ENCODE measurements at regions not wholly inside any gene's neighbourhood (a gene's known extent, or its start where the extent isn't known, plus 50 kb on each side); places are given as distances from the start of the nearest gene placed in this dataset.
"Not testable (repeated sequence)": the region's sequence is repeated elsewhere in the genome, so short reads cannot be mapped to it uniquely, and the experiment has no call there.

DNA sequence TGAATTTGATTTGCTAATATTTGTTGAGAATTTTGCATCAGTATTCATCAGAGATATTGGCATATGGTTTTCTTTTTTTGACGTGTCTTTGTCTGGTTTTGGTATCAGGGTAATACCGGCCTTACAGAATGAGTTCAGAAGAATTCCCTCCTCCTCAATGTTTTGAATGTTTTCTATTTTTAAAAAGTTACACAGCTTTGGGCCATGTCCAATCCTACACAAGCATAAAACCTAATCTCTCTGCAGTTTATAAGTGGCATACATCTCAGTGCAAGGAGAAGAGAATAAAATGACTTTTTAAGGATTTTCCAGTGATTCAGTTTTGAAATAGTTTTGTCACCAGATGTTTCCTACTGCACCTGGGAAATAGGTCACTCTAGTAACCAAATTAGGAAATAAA, 185.5 kb downstream of the COL12A1 start:
- intact Hi-C loops (cut with DNase I): no loop called here
- Histone ChIP-seq H3K27ac (no peak overlapping the region), H3K4me3 (no peak overlapping the region), H3K27me3 (no peaks in the 10 kb centered on the region), H3K4me1 (no peaks in the 10 kb centered on the region), H3K36me3 (no peaks in the 10 kb centered on the region), H3K9me3 (no peaks in the 10 kb centered on the region)
- TF ChIP-seq POLR2A (IDR thresholded peaks at IDR 0.05) (no peak), POLR2AphosphoS5 (IDR thresholded peaks at IDR 0.05; ENCODE audit: insufficient read depth in 1 of 2, low read depth in 1 of 2) (no peak)
- TF ChIP-seq, protein P1, sequence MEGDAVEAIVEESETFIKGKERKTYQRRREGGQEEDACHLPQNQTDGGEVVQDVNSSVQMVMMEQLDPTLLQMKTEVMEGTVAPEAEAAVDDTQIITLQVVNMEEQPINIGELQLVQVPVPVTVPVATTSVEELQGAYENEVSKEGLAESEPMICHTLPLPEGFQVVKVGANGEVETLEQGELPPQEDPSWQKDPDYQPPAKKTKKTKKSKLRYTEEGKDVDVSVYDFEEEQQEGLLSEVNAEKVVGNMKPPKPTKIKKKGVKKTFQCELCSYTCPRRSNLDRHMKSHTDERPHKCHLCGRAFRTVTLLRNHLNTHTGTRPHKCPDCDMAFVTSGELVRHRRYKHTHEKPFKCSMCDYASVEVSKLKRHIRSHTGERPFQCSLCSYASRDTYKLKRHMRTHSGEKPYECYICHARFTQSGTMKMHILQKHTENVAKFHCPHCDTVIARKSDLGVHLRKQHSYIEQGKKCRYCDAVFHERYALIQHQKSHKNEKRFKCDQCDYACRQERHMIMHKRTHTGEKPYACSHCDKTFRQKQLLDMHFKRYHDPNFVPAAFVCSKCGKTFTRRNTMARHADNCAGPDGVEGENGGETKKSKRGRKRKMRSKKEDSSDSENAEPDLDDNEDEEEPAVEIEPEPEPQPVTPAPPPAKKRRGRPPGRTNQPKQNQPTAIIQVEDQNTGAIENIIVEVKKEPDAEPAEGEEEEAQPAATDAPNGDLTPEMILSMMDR (IDR thresholded peaks at IDR 0.05): no peak
- DNase-seq (ENCODE audit: extremely low spot score in 2 of 2): no peak

DNA sequence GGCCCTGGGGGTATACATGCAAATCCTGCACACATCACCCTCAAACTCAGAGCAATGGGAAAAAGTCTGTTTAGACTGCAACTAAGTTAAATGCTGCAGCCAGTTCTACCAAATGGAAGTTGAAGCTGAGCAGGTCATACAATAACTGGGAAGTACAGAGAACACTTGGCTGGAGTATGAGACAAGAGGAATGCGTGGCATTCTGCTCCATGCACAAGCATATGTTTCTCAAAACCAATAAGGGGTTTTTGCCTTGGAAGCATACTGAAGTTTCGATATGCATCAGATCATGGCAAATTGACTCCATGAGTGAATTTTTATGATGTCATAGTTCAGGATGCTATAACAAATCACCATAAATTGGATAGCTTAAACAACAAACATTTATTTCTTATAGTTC, 193.8 kb downstream of the COL12A1 start:
- Histone ChIP-seq H3K4me1 (no peaks in the 10 kb centered on the region), H3K36me3 (no peaks in the 10 kb centered on the region), H3K4me3 (no peak overlapping the region), H3K27me3 (no peaks in the 10 kb centered on the region), H3K27ac (no peak overlapping the region), H3K9me3 (no peaks in the 10 kb centered on the region)
- intact Hi-C loops (cut with DNase I): no loop called here
- TF ChIP-seq POLR2A (IDR thresholded peaks at IDR 0.05) (no peak), POLR2AphosphoS5 (IDR thresholded peaks at IDR 0.05; ENCODE audit: insufficient read depth in 1 of 2, low read depth in 1 of 2) (no peak)
- TF ChIP-seq, protein P1 (IDR thresholded peaks at IDR 0.05): no peak
- no peak for DNase-seq (ENCODE audit: extremely low spot score in 2 of 2)

DNA sequence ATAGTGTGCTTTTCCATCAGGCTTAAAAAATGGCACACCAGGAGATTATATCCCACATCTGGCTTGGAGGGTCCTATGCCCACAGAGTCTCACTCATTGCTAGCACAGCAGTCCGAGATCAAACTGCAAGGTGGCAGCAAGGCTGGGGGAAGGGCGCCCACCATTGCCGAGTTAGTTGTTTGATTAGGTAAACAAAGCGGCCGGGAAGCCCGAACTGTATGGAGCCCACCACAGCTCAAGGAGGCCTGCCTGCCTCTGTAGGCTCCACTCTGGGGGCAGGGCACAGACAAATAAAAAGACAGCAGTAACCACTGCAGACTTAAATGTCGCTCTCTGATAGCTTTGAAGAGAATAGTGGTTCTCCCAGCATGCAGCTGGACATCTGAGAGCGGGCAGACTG, 201.9 kb downstream of the COL12A1 start:
- intact Hi-C loops (cut with DNase I); H3K27ac ChIP-seq; DNase-seq (ENCODE audit: extremely low spot score in 2 of 2): not testable (repeated sequence)

DNA sequence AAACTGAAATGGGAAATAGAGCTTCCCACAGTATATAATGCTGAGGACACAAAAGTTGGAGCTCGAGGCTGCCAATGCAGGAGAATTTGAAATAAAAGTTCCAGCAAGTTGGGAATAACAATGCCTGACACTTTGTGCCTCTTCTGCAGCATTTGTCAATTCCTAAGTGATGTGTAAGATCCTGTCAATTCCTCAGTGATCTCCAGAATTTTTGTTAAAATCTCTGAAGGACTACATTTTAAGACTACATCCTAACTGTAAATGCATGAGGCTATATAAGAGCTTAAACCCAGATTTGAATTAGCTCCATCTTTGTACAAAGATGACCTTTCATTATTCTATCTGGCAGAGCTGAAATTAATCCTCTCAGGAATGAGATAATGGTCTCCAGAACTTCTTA, 208.2 kb downstream of the COL12A1 start:
- no peak for TF ChIP-seq POLR2AphosphoS5 (IDR thresholded peaks at IDR 0.05; ENCODE audit: insufficient read depth in 1 of 2, low read depth in 1 of 2)
- TF ChIP-seq, protein P1 (IDR thresholded peaks at IDR 0.05): no peak
- no peak for TF ChIP-seq POLR2A (IDR thresholded peaks at IDR 0.05)
- no peaks in the 10 kb centered on the region for H3K36me3 ChIP-seq
- no peak overlapping the region for H3K27ac ChIP-seq
- no peaks in the 10 kb centered on the region for H3K9me3 ChIP-seq
- no peak for DNase-seq (ENCODE audit: extremely low spot score in 2 of 2)
- no peaks in the 10 kb centered on the region for H3K27me3 ChIP-seq
- H3K4me3 ChIP-seq: no peak overlapping the region
- H3K4me1 ChIP-seq: no peaks in the 10 kb centered on the region
- intact Hi-C loops (cut with DNase I): no loop called here

More for the DNA sequence above, 201.9 kb downstream of the COL12A1 start:
- not testable (repeated sequence) for H3K9me3 ChIP-seq, H3K4me3 ChIP-seq, H3K4me1 ChIP-seq, H3K36me3 ChIP-seq, H3K27me3 ChIP-seq

DNA sequence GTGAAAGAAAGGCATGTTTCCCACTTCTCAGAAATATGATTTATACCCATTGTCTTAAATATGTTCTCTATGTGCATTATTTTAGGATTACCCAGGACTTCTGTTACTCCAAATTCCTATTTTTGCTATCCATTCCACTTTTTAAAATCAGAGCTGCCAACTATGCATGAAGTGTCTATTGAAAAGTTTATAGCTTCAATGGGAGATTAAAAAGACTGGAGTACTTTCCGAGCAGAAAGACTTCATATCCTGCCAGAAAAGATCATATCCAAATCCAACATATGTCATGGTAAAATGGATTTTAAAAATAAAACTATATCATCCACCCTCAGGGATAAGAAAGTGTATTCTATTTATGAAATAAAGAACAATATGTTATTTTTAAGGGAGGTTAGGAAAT, 212.7 kb downstream of the COL12A1 start:
- intact Hi-C loops (cut with DNase I): no loop called here
- no peaks in the 10 kb centered on the region for H3K9me3 ChIP-seq
- no peak for DNase-seq (ENCODE audit: extremely low spot score in 2 of 2)
- H3K4me3 ChIP-seq: no peak overlapping the region
- no peaks in the 10 kb centered on the region for H3K27me3 ChIP-seq
- H3K36me3 ChIP-seq: no peaks in the 10 kb centered on the region
- no peak overlapping the region for H3K27ac ChIP-seq
- no peaks in the 10 kb centered on the region for H3K4me1 ChIP-seq
- TF ChIP-seq POLR2A (IDR thresholded peaks at IDR 0.05): no peak
- TF ChIP-seq, protein P1 (IDR thresholded peaks at IDR 0.05): no peak
- no peak for TF ChIP-seq POLR2AphosphoS5 (IDR thresholded peaks at IDR 0.05; ENCODE audit: insufficient read depth in 1 of 2, low read depth in 1 of 2)

All from vagina (tissue), 2 donors.